GM12892 (cell line): ENCODE measurements at regions not wholly inside any gene's neighbourhood (a gene's known extent, or its start where the extent isn't known, plus 50 kb on each side); places are given as distances from the start of the nearest gene placed in this dataset.

Source experiments
- DNase-seq: peaks from one replicate; pipeline ENCODE4 v3.0.0; 2011; ENCODE audit not compliant: insufficient read length
- FAIRE-seq: peaks from 2 replicates; lab custom pipeline; 2011; peaks lifted over from hg19 to GRCh38; lab: Jason Lieb, UNC
- POLR2A ChIP-seq: IDR thresholded peaks from 2 replicates; pipeline ENCODE4 v1.6.1; 2011; ENCODE audit warnings: low read depth, low read length, control low read depth
- POLR2AphosphoS5 ChIP-seq: IDR thresholded peaks from 2 replicates; pipeline ENCODE4 v1.6.1; 2011; ENCODE audit warnings: low read depth, low read length, control low read depth
- TAF1 ChIP-seq: IDR thresholded peaks from 2 replicates; pipeline ENCODE4 v1.6.1; 2011; ENCODE audit warnings: low read depth, mild to moderate bottlenecking, control low read depth, low read length, borderline replicate concordance

- no peak for TF ChIP-seq POLR2A
- TF ChIP-seq TAF1 = no peak
- TF ChIP-seq POLR2AphosphoS5 = no peak
- no peak for FAIRE-seq
- no peak for DNase-seq
Measured at GRCh38 chr9:81395676-81396054, 293.7 kb downstream of the TLE1 start.

- DNase-seq (no peak), FAIRE-seq (no peak)
- no peak for TF ChIP-seq TAF1
- no peak for TF ChIP-seq POLR2A
- TF ChIP-seq POLR2AphosphoS5 = no peak
Measured at GRCh38 chr9:81394881-81395675, 294.3 kb downstream of the TLE1 start.

GRCh38 chr9:81393985-81394811 lies 295.1 kb downstream of the TLE1 start:
- TF ChIP-seq POLR2A (no peak), POLR2AphosphoS5 (no peak), TAF1 (no peak)
- FAIRE-seq (no peak), DNase-seq (no peak)

- FAIRE-seq (no peak), DNase-seq (no peak)
Measured at GRCh38 chr9:81391457-81391825, 297.9 kb downstream of the TLE1 start.

GRCh38 chr9:81390792-81391456 lies 298.4 kb downstream of the TLE1 start:
- DNase-seq = no peak
- TF ChIP-seq POLR2AphosphoS5 = no peak
- no peak for TF ChIP-seq POLR2A
- TF ChIP-seq TAF1 = no peak
- FAIRE-seq = no peak

More at GRCh38 chr9:81391457-81391825, 297.9 kb downstream of the TLE1 start:
- TF ChIP-seq TAF1 (no peak), POLR2AphosphoS5 (no peak), POLR2A (no peak)

GRCh38 chr9:81389569-81389993 lies 299.8 kb downstream of the TLE1 start:
- FAIRE-seq (no peak), DNase-seq (no peak)
- no peak for TF ChIP-seq POLR2A
- no peak for TF ChIP-seq TAF1
- no peak for TF ChIP-seq POLR2AphosphoS5

GRCh38 chr9:81388831-81389230 lies 300.5 kb downstream of the TLE1 start:
- DNase-seq = no peak
- FAIRE-seq = no peak
- TF ChIP-seq POLR2AphosphoS5 (no peak), TAF1 (no peak), POLR2A (no peak)

- TF ChIP-seq POLR2AphosphoS5 = no peak
- no peak for TF ChIP-seq POLR2A
- no peak for TF ChIP-seq TAF1
- DNase-seq (no peak), FAIRE-seq (no peak)
Measured at GRCh38 chr9:81387360-81388106, 301.8 kb downstream of the TLE1 start.

- DNase-seq = no peak
- TF ChIP-seq POLR2AphosphoS5 (no peak), POLR2A (no peak), TAF1 (no peak)
- FAIRE-seq = no peak
Measured at GRCh38 chr9:81384911-81385310, 304.4 kb downstream of the TLE1 start.

GRCh38 chr9:81382281-81382680 lies 307.1 kb downstream of the TLE1 start:
- TF ChIP-seq TAF1 (no peak), POLR2AphosphoS5 (no peak), POLR2A (no peak)
- FAIRE-seq = no peak

GRCh38 chr9:81381694-81382093 lies 307.7 kb downstream of the TLE1 start:
- DNase-seq (no peak), FAIRE-seq (no peak)
- TF ChIP-seq POLR2A (no peak), TAF1 (no peak), POLR2AphosphoS5 (no peak)

More at GRCh38 chr9:81382281-81382680, 307.1 kb downstream of the TLE1 start:
- DNase-seq = no peak
